ENCODE measurements at regions not wholly inside any gene's neighbourhood (a gene's known extent, or its start where the extent isn't known, plus 50 kb on each side); places are given as distances from the start of the nearest gene placed in this dataset.
"Not testable (repeated sequence)": the region's sequence is repeated elsewhere in the genome, so short reads cannot be mapped to it uniquely, and the experiment has no call there.

- no peaks in the 10 kb centered on the region for H3K27me3 ChIP-seq (ENCODE audit: insufficient read depth, low read length)
- WGBS = 90% methylated on average over 2 of the region's 3 CpGs
- no peak overlapping the region for H3K4me3 ChIP-seq (ENCODE audit: low read length)
- no peaks in the 10 kb centered on the region for H3K4me1 ChIP-seq (ENCODE audit: insufficient read depth, low read length)
- H3K9ac ChIP-seq (ENCODE audit: low read depth, low read length) = no peak overlapping the region
- no peaks in the 10 kb centered on the region for H3K36me3 ChIP-seq (ENCODE audit: insufficient read depth, low read length)
- no peak overlapping the region for H3K27ac ChIP-seq (ENCODE audit: low read depth, low read length)
- H3K9me3 ChIP-seq (ENCODE audit: insufficient read depth, low read depth, low read length) = peaks cover 2% of the 10 kb centered on the region; the same call in 1 of the 2 replicates
These were observed 91.6 kb upstream of the IMMP2L start for GRCh38 chr7:111653846-111654245.

GRCh38 chr7:111650456-111650999, 88.2 kb upstream of the IMMP2L start:
- 79% methylated on average over 5 of the region's 5 CpGs for WGBS
- Histone ChIP-seq H3K36me3 (ENCODE audit: insufficient read depth, low read length) (no peaks in the 10 kb centered on the region), H3K27me3 (ENCODE audit: insufficient read depth, low read length) (no peaks in the 10 kb centered on the region), H3K4me3 (ENCODE audit: low read length) (no peak overlapping the region), H3K27ac (ENCODE audit: low read depth, low read length) (no peak overlapping the region), H3K9ac (ENCODE audit: low read depth, low read length) (no peak overlapping the region), H3K9me3 (ENCODE audit: insufficient read depth, low read depth, low read length) (peaks cover 5% of the 10 kb centered on the region), H3K4me1 (ENCODE audit: insufficient read depth, low read length) (no peaks in the 10 kb centered on the region)

GRCh38 chr7:111647881-111648280, 85.6 kb upstream of the IMMP2L start:
- 92% methylated on average over 2 of the region's 4 CpGs for WGBS
- H3K4me3 ChIP-seq (ENCODE audit: low read length) = no peak overlapping the region
- H3K4me1 ChIP-seq (ENCODE audit: insufficient read depth, low read length) = no peaks in the 10 kb centered on the region
- no peak overlapping the region for H3K27ac ChIP-seq (ENCODE audit: low read depth, low read length)
- H3K9ac ChIP-seq (ENCODE audit: low read depth, low read length) = no peak overlapping the region
- H3K9me3 ChIP-seq (ENCODE audit: insufficient read depth, low read depth, low read length) = peaks cover 6% of the 10 kb centered on the region
- no peaks in the 10 kb centered on the region for H3K27me3 ChIP-seq (ENCODE audit: insufficient read depth, low read length)
- no peaks in the 10 kb centered on the region for H3K36me3 ChIP-seq (ENCODE audit: insufficient read depth, low read length)

- not testable (repeated sequence) for H3K9ac ChIP-seq (ENCODE audit: low read depth, low read length); H3K36me3 ChIP-seq (ENCODE audit: insufficient read depth, low read length); H3K4me1 ChIP-seq (ENCODE audit: insufficient read depth, low read length); H3K4me3 ChIP-seq (ENCODE audit: low read length); H3K27ac ChIP-seq (ENCODE audit: low read depth, low read length); H3K9me3 ChIP-seq (ENCODE audit: insufficient read depth, low read depth, low read length)
- peaks cover 12% of the 10 kb centered on the region for H3K27me3 ChIP-seq (ENCODE audit: insufficient read depth, low read length)
- 88% methylated on average over 9 of the region's 14 CpGs for WGBS
These were observed 82.3 kb upstream of the IMMP2L start for GRCh38 chr7:111644595-111644994.

GRCh38 chr7:111642373-111642772, 80.1 kb upstream of the IMMP2L start:
- WGBS = 95% methylated on average over 3 of the region's 3 CpGs
- Histone ChIP-seq H3K27ac (ENCODE audit: low read depth, low read length) (no peak overlapping the region), H3K4me1 (ENCODE audit: insufficient read depth, low read length) (no peaks in the 10 kb centered on the region), H3K9me3 (ENCODE audit: insufficient read depth, low read depth, low read length) (peaks cover 6% of the 10 kb centered on the region; the same call in 1 of the 2 replicates), H3K4me3 (ENCODE audit: low read length) (no peak overlapping the region), H3K27me3 (ENCODE audit: insufficient read depth, low read length) (peaks cover 34% of the 10 kb centered on the region), H3K36me3 (ENCODE audit: insufficient read depth, low read length) (no peaks in the 10 kb centered on the region), H3K9ac (ENCODE audit: low read depth, low read length) (no peak overlapping the region)

- Histone ChIP-seq H3K4me1 (ENCODE audit: insufficient read depth, low read length) (no peaks in the 10 kb centered on the region), H3K9me3 (ENCODE audit: insufficient read depth, low read depth, low read length) (peaks cover 2% of the 10 kb centered on the region; the same call in 1 of the 2 replicates), H3K36me3 (ENCODE audit: insufficient read depth, low read length) (no peaks in the 10 kb centered on the region), H3K9ac (ENCODE audit: low read depth, low read length) (no peak overlapping the region), H3K27me3 (ENCODE audit: insufficient read depth, low read length) (peaks cover 54% of the 10 kb centered on the region), H3K27ac (ENCODE audit: low read depth, low read length) (no peak overlapping the region), H3K4me3 (ENCODE audit: low read length) (no peak overlapping the region)
- WGBS = 96% methylated on average over 3 of the region's 3 CpGs
These were observed 78.1 kb upstream of the IMMP2L start for GRCh38 chr7:111640416-111640815.

- Histone ChIP-seq H3K4me3 (ENCODE audit: low read length) (no peak overlapping the region), H3K9me3 (ENCODE audit: insufficient read depth, low read depth, low read length) (no peaks in the 10 kb centered on the region), H3K27ac (ENCODE audit: low read depth, low read length) (no peak overlapping the region), H3K4me1 (ENCODE audit: insufficient read depth, low read length) (no peaks in the 10 kb centered on the region), H3K9ac (ENCODE audit: low read depth, low read length) (no peak overlapping the region), H3K27me3 (ENCODE audit: insufficient read depth, low read length) (peaks cover 59% of the 10 kb centered on the region), H3K36me3 (ENCODE audit: insufficient read depth, low read length) (no peaks in the 10 kb centered on the region)
- 90% methylated on average over 2 of the region's 2 CpGs for WGBS
These were observed 77.6 kb upstream of the IMMP2L start for GRCh38 chr7:111639934-111640333.

- peaks cover 77% of the 10 kb centered on the region for H3K27me3 ChIP-seq (ENCODE audit: insufficient read depth, low read length)
- WGBS = 62% methylated on average over 2 of the region's 2 CpGs
- H3K4me1 ChIP-seq (ENCODE audit: insufficient read depth, low read length) = no peaks in the 10 kb centered on the region
- no peak overlapping the region for H3K4me3 ChIP-seq (ENCODE audit: low read length)
- H3K36me3 ChIP-seq (ENCODE audit: insufficient read depth, low read length) = no peaks in the 10 kb centered on the region
- H3K9me3 ChIP-seq (ENCODE audit: insufficient read depth, low read depth, low read length) = no peaks in the 10 kb centered on the region
- H3K9ac ChIP-seq (ENCODE audit: low read depth, low read length) = no peak overlapping the region
- no peak overlapping the region for H3K27ac ChIP-seq (ENCODE audit: low read depth, low read length)
These were observed 75.8 kb upstream of the IMMP2L start for GRCh38 chr7:111638078-111638477.

GRCh38 chr7:111633878-111634277, 71.6 kb upstream of the IMMP2L start:
- H3K4me1 ChIP-seq (ENCODE audit: insufficient read depth, low read length) = no peaks in the 10 kb centered on the region
- 58% methylated on average over 2 of the region's 2 CpGs for WGBS
- no peak overlapping the region for H3K9ac ChIP-seq (ENCODE audit: low read depth, low read length)
- no peaks in the 10 kb centered on the region for H3K36me3 ChIP-seq (ENCODE audit: insufficient read depth, low read length)
- H3K27ac ChIP-seq (ENCODE audit: low read depth, low read length) = no peak overlapping the region
- no peak overlapping the region for H3K4me3 ChIP-seq (ENCODE audit: low read length)
- peaks cover 18% of the 10 kb centered on the region for H3K9me3 ChIP-seq (ENCODE audit: insufficient read depth, low read depth, low read length)
- H3K27me3 ChIP-seq (ENCODE audit: insufficient read depth, low read length) = peaks cover 61% of the 10 kb centered on the region

- Histone ChIP-seq H3K27ac (ENCODE audit: low read depth, low read length) (no peak overlapping the region), H3K4me1 (ENCODE audit: insufficient read depth, low read length) (no peaks in the 10 kb centered on the region), H3K9ac (ENCODE audit: low read depth, low read length) (no peak overlapping the region), H3K9me3 (ENCODE audit: insufficient read depth, low read depth, low read length) (peaks cover 18% of the 10 kb centered on the region), H3K4me3 (ENCODE audit: low read length) (no peak overlapping the region), H3K27me3 (ENCODE audit: insufficient read depth, low read length) (peaks cover 31% of the 10 kb centered on the region), H3K36me3 (ENCODE audit: insufficient read depth, low read length) (no peaks in the 10 kb centered on the region)
- WGBS = 100% methylated on average over 1 of the region's 1 CpG
These were observed 68.6 kb upstream of the IMMP2L start for GRCh38 chr7:111630862-111631261.

GRCh38 chr7:111622084-111622483, 59.8 kb upstream of the IMMP2L start:
- no peaks in the 10 kb centered on the region for H3K36me3 ChIP-seq (ENCODE audit: insufficient read depth, low read length)
- WGBS = 89% methylated on average over 4 of the region's 4 CpGs

More at GRCh38 chr7:111622084-111622483, 59.8 kb upstream of the IMMP2L start:
- H3K4me3 ChIP-seq (ENCODE audit: low read length) = no peak overlapping the region
- no peaks in the 10 kb centered on the region for H3K27me3 ChIP-seq (ENCODE audit: insufficient read depth, low read length)
- no peak overlapping the region for H3K9ac ChIP-seq (ENCODE audit: low read depth, low read length)
- no peaks in the 10 kb centered on the region for H3K4me1 ChIP-seq (ENCODE audit: insufficient read depth, low read length)
- H3K27ac ChIP-seq (ENCODE audit: low read depth, low read length) = no peak overlapping the region
- H3K9me3 ChIP-seq (ENCODE audit: insufficient read depth, low read depth, low read length) = no peaks in the 10 kb centered on the region

Measured in HUES64 (cell line).